RWPE1 (cell line): ENCODE measurements at regions not wholly inside any gene's neighbourhood (a gene's known extent, or its start where the extent isn't known, plus 50 kb on each side); places are given as distances from the start of the nearest gene placed in this dataset.
A peak's percentile ranks its signal among the peaks of the same experiment; 100 is the strongest.

Experiments used
- CTCF ChIA-PET: fragments of 350-600 bp; sonication (Branson Sonifier 250); formaldehyde crosslinking; extraction: SDS; loops from one replicate; lab custom pipeline; 2021; lab: Yijun Ruan, JAX
- POLR2A ChIA-PET: fragments of 400-600 bp; formaldehyde crosslinking; extraction: SDS; loops from one replicate; lab custom pipeline; 2020; ENCODE audit warnings: antibody characterized with exemption; ENCODE audit not compliant: low non-redundant PET; lab: Yijun Ruan, JAX
- DNase-seq: peaks from one replicate; pipeline ENCODE4 v3.0.0; 2012; ENCODE audit warnings: low spot score
- H3K27ac ChIP-seq: fragments of 450-650 bp; 2 replicates; pipeline ENCODE4 v1.5.1; 2017
- TF ChIP-seq, protein P1 (sequence below): fragments of 450-650 bp; conservative IDR thresholded peaks from 2 replicates; pipeline ENCODE4 v1.5.1; 2017; ENCODE audit warnings: low read depth, mild to moderate bottlenecking

DNA sequence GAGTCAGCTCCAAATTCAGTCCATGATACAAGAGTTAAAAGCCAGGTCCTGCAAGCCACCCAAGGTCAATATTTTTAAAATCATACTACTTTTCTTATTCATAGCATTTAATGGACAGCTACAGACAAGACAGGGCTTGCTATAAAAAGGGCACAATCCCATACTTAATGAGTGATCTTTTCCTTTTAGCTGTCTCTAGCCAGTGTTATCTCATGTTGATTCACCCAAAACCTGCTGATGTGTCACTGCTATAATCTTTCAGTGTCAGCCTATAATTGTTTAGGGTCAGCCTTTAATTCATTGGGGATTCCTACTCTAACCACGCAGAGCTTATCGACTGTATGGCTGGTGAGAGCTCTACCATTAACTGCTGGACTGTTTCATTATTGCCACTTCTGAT, 51.2 kb upstream of the HCCS start:
- H3K27ac ChIP-seq = no peak overlapping the region
- ChIA-PET POLR2A (no interaction called here), CTCF (no interaction called here)
- peak; percentile 64 for DNase-seq
- TF ChIP-seq, protein P1, sequence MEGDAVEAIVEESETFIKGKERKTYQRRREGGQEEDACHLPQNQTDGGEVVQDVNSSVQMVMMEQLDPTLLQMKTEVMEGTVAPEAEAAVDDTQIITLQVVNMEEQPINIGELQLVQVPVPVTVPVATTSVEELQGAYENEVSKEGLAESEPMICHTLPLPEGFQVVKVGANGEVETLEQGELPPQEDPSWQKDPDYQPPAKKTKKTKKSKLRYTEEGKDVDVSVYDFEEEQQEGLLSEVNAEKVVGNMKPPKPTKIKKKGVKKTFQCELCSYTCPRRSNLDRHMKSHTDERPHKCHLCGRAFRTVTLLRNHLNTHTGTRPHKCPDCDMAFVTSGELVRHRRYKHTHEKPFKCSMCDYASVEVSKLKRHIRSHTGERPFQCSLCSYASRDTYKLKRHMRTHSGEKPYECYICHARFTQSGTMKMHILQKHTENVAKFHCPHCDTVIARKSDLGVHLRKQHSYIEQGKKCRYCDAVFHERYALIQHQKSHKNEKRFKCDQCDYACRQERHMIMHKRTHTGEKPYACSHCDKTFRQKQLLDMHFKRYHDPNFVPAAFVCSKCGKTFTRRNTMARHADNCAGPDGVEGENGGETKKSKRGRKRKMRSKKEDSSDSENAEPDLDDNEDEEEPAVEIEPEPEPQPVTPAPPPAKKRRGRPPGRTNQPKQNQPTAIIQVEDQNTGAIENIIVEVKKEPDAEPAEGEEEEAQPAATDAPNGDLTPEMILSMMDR = no peak
